Stimulated activated CD4-positive, alpha-beta T cell treated with anti-CD3 and anti-CD28 coated beads, Interleukin-15, amount 100 ng/mL, for 1 hour (primary cell): ENCODE measurements at regions not wholly inside any gene's neighbourhood (a gene's known extent, or its start where the extent isn't known, plus 50 kb on each side); places are given as distances from the start of the nearest gene placed in this dataset.

Source experiments
- DNase-seq, 2 donors: peaks; one replicate each; pipeline ENCODE4 v3.0.0-alpha.2; 2020; ENCODE audit warnings: low read depth in 1 of 2, low spot score in 1 of 2

DNA sequence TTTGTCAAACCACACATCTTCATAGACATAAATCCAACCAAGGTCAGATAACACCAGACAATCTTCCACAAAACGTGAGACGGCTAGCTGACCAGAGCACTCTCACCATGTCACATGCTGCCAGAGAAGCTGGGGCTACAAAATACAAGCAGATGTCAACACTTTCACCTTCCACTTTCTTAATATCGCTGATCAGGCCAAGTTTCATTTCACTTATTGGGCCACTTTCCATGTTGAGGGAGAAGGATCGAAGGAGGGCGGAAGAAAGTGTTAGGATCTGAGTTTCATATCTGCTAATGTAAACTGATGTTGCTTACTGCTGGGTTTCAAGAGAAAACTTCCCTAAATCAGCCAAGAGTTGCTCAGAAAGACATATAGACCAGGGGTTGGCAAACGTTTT lies 177.0 kb upstream of the PRDM1 start:
- DNase-seq, result no peak

DNA sequence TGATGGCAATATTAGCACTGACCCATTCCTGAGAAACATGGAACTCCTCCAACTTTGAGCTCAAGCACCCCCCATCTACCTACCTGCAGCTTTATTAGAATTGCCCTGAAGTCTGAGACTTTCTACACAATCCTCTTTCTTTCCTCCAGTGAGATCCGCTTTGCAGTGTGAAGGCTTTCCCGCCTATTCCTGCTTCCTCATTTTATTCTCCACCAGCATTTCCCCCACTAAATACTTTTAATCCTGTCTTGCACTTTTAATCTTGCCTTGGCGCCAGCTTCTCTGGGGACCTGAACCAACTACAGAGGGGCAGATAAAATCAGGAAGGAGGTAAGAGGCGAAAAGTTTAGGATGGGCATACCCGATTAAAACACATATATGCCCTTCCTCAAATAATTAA lies 178.1 kb upstream of the PRDM1 start:
- no peak for DNase-seq

DNA sequence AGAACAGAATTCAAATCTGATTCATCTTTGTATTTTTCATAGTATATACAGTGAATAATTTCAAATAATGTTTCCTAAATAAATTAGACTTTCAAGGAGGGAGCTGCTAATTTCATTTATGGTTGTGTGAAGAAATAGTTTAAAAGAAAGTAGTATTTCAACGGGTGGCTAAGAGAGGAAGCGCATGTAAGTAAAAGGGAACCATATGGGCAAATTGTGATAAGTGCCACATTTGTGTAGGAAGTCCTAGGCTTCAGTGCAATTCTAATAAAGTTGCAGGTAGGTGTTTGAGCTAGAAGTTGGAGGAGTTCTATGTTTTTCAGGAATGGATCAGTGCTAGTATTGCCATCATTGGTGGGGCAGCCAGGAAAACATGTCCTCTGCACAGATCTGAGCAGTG lies 178.8 kb upstream of the PRDM1 start:
- no peak for DNase-seq

DNA sequence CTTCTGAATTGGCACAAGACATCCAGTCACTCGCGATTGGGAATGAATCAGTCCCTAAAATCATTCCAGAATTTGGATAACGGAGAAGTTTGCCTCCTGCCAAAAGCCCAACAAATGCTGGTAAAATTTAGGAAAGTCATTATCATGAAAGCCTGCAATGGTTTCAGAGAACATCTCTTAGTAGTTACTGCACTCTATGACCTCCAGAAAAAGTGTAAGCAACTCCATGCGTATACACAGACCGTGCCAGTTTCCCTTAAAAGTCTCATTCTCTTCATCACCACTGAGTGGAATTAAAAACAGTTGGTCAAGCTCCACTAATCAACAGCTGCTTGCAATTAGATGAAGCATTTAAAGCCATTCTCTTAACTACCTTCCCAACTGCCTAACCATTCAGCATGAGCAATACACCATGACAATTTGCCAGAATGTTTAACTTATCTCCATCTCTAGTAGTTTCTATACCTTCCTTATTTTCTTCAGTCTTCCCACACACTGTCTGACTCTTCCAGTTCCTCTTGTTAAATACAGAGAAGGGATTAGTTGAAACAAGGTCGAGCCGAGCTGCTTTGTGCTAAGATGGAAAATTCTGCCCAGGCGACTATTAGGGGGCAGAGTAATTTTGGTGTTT lies 183.6 kb upstream of the PRDM1 start:
- no peak for DNase-seq

DNA sequence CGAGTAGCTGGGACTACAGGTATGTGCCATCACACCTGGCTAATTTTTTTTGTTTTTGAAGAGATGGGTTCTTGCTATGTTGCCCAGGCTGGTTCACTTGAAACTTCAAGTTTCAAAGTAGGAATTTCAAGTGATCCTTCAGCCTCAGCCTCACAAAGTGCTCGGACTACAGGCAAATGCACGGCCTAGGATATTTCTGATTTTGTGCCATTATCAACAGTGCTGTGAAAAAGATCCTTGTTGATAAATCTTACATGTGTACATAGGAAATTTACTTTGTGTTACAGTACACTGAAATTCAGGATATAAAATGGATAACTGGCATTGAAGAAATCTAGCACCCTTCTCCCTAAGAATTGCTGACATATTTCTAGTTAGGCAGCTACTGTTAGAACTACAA lies 184.6 kb upstream of the PRDM1 start:
- no peak for DNase-seq

DNA sequence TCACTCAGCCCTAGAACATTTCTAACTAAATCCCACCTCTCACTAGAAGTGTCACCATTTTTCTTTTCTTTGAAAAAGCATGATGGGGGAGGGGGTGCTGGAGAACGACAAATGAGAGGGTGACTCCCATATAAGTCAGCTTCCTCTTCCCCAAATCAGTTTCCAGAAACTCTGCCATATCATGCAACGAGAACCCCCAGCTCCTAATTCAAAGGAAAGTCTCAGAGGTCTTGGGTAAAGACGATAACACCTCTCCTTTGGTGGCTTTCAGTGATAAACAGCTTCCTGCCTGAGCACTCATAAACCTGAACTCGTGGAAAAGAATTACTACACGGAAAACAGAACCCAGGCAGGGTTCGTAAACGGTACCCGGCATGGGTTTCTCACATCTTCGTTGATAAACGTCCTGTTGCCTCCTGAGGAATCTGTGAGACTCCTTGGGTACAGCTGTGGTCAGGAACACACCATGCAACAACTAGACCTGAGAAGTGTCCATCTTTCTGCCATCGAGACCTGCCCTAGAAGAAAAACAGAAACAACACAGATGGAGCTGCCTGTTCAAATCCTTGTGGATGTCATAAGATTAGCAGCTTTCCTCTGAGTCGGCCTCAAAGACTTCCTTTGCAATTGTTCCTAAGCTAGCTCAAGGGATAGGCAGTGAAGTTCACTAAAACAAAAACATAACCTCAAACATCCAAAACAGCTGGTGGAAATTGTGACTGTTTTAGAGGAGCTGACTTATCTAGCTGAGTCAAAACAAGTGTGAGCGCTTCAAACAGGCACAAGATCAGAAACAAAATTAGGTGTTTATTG lies 185.8 kb upstream of the PRDM1 start:
- no peak for DNase-seq

DNA sequence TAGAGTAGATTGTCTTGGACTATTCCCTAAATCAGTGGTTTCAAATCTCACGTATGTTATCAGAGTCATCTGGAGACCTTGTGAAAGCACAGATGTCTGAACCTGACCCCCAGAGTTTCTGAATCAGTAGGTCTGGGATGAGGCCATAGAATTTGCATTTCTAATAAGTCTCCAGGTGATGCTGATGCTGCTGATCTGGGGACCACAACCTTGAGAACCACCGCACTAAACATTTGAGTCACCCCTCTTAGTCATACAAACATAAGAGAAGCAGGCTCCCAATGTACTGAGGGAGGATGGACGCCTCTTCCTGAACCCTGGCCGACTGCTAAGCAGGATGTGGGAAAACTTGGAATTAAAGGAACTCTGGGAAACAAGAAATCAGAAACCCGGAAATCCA lies 187.8 kb upstream of the PRDM1 start:
- no peak for DNase-seq

DNA sequence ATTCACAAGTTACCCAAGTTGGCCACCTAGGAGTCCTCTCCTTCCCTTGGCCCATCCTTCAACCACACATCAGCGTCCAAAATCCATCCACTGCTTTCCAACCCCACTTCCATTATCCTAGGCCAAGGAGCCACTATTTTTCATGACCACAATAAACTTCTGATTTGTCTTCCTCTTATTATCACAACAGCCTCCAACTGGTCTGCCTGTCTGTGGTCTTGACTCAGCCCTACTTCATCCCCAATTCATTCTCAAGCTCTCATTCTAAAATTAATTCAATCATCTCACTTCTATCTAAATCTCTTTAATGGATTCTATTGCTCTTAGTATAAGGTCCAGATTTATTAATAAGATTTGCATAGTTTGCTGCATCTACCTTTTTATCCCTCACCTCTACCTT lies 189.0 kb upstream of the PRDM1 start:
- no peak for DNase-seq

DNA sequence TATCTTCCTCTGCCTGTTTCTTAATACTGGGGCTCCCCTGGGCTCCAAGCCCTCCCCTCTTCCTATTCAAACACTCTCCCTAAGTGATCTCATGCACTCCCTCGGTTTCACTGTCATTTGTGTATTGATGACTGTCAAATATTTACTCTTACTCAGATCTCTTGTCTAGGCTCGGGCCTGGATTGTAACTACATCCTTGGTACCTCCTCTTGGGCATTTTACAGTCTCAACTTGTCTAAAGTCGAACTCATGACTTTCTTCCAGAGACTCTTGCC lies 189.4 kb upstream of the PRDM1 start:
- no peak for DNase-seq

DNA sequence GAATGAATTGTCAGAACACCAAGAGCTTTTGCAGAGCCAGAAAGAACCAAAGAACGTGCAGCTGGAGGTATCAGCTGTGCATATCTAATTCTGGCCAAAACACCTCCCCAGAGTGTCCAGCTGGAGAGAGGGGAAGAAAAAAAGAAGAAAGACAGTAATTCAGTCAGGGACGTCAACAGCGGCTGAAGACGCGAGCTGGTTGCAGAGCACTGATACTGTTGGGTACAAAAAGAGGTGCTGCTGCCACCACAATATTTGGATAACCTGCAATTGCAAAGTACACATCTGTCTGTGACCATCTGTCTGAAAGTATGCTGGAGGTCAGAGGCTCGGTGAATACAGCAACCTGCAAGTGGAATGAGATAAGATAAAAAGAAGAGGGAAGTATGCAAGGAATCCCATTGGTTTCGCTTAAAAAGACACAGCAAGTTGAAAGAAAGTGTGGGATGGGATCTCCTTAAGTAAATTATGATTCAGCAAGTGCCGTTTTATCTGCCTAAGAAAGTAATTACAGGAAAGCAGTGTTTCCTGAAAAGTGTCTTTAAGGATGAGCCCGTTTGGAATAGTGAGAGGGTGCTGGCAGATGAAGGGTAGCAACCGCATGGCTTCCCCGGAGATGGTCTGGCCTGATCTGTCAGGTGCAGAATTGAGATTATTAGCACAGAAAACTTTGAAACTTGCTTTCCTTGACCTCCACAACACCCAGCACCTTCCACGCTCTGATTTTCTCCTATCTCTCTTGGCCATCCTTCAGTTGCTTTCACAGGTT lies 189.9 kb upstream of the PRDM1 start:
- no peak for DNase-seq

DNA sequence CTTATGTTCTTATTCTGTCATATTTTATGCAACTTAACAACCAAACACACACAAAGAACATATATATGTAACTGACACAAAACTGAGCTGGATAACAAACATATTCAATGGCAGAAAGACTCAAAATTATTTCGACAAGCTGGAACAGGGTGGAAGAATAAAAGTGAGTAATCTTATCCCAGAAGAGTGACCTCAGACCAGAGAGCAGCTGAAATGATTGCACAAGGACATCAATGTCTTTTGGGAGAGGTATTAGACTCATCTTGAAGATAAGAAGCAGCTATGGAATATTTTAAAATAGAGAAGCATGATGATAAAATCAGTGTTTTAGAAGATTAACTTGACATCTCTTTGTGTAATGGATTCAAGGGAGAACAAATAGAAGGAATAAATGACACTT lies 191.6 kb upstream of the PRDM1 start:
- no peak for DNase-seq

DNA sequence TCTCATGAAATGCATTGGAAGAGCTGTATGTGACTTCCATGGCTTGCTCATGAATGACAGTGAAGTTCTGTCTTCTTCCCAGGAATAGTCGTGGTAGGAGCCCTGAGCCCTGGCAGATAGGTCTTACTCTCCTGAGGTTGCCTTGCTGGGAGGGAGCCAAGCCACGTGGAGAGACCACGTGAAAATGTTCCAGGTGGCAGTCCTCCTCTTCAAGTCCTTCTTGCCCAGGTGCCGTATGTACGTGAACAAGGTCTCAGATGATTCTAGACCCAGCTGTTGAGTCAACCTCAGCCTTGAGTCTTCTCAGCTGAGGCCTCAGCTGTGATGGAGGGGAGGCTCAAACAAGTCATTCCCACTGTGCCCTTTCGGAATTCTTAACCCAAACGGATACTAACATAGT lies 192.4 kb upstream of the PRDM1 start:
- DNase-seq, result no peak

DNA sequence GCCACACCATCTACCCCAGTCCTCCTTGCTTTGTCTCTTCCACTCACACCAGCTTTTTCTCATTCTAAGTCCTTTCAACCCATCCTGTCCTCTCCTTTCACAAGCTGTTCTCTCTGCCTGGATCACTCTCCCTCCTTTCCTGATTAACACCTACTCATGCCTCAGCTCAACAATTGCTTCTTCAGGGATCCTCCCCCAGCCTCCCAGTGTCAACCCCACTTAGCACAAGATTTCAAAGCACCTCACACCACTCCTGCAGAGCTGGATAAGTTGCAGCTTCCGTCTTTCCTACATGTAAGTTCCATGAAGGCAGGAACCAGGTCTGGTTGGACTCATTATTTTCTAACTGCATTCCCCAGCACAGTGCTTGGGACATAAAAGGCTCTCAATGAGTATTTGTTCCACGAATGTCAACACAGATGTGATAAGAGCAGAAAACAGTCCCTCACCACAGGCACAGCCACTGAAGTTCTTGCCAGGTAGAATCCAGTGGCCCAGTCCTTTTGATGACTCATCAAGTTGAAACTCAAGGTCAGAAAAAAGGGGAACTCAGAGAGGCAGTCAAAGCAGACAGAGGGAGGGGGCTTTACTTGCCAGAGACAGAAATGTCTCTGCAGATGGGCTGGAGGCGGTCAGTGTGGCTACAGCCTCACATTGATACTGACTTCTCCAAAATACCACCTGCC lies 193.4 kb upstream of the PRDM1 start:
- DNase-seq, result no peak

DNA sequence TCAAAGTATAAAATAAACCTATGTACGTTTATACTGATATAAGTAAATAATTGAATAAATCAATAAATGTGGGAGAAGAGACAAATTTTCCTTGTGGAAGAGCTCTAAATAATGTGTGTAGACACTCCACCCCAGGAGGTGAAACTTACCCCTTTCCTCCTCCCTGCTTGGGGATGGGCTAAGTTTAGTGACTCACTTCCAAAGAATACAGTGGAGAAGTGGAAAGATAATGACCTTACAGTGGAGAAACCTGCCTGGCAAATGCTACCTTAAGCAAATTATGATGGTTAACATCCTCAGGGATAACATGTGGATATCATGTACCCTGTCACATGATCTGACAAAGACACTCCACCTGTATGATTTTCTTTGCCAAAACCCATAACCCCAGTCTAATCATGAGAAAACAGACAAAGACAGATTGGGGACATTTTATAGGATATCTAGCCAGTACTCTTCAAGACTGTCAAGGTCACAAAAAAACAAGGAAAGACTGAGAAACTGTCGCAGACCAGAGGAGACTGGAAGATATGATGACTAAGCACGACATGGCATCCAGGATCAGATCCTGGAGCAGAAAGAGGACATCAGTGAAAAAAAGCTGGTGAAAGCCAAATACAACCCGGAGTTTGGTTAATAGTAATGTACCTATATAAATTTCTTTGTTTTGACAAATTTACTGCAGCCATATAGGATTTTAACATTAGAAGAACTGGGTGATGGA lies 195.5 kb upstream of the PRDM1 start:
- no peak for DNase-seq

DNA sequence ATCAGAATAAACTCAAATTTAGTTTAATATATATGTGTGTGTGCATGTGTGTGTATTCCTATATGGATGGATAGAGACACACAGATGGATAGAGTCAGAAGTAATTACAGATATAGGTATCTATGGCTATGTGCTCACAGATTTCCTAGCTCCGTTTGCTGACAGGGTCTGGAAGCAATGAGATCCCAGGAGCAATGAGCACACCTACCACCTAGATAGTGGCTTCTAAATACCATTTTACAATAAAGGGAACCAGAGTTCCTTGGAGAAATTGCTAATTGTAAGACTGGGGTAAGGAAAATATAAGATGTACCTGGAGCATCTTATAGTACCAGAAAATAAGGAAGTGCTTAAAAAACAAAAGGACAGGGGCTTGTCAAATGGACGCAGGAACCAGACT lies 196.2 kb upstream of the PRDM1 start:
- no peak for DNase-seq

DNA sequence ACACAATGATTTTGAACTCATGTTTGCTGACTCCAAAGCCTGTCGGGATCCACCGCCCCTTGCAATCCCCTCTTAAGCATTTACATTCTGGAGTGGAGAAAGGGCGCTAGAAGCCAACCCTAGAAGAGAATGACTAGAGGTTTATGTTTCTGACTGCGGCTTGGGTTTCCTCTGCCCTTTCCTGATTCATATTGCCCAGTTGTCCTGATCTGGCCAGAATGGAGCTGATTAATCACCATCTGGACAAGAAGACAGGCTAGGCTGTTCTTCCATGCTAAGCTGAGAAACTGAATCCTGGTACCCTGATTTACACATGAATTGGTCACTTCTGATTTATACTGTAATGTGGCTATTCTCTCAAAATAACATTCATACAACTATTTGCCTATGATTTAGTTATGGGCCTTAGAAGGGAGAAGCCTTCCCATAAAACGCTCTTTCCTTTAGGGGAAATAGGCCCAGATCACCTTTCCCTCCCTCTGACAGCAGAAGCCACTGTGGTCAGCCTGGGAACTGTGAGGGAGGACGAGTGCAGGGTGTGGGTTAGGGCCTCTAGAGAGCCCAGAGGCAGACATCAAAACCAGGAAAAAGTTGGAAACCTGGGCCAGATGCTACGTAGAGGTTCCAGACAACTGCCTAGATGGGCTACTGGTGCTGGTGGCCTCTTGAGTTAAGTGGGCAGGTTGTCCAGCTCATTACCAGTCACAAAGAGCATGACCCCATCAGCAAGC lies 199.2 kb upstream of the PRDM1 start:
- DNase-seq, result no peak

DNA sequence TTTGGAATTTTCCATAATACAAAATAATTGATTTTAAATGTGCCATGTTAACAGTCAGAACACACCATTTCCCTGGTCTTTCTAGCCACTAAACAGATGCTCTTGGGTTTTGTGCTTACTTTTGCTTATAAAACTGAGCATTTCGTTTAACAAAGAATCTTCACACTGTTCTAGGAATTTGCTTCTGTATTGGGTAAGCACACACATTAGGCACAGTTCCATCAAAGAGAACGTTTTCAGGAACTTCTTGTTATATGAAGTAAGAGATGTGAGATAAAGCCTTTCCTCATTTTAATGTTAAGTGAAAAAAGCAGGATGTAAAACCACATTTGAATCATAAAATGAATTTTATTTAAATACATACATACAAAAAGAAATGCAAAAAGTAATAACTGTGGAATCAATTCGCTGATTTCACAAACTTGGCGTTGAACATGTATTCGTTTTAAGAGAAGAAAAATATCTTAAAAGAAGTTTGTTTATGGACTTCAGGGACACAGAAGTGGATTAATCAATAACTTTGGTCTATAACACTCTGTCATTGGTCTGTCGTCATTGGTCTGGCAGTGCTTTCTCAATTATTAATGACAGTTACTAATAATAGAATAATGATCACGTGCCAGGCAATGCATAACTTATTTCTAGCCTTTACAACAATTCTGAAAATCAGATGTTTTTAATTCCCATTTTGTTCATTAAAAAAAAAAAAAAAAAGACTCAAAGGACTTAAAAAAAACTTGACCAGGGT lies 199.9 kb upstream of the PRDM1 start:
- no peak for DNase-seq

DNA sequence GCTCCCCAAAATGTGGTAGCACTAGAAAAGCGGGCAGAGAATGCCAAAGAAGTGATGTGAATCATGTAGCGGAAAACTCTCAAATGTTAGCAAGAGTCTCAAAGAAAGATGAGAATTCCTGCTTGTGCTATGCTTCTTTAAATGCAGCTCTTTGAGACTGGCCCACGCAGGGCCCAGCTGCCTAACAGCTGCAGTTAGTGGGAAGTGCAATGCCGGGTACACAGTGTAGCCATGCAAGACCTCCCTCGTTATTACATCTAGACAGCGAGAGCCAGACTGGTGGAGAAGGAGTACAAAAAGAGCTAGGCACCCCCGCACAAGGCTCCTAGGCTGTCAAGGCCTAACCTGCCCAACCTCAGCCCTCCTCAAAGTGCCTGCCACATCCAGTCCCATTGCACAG lies 201.7 kb upstream of the PRDM1 start:
- DNase-seq, result no peak

DNA sequence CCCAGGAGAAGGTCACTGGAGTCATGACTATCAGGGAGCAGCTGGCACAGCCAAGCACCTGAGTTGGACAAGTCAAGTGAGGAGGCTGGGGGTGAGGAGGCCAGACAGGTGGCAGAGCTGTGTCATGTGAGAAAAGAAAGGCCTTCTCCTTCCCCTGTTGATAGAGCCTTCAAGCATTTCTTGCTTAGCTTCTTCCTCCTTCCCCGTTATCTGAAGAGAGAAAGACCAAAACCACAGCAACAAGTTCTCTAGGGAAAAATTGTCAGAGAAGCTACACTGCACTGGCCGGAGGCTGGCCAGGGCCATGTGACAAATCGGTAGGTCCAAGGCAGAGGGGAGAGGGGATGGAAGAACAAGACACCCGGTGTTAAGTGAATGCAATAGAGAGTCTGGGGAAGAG lies 202.1 kb upstream of the PRDM1 start:
- no peak for DNase-seq

DNA sequence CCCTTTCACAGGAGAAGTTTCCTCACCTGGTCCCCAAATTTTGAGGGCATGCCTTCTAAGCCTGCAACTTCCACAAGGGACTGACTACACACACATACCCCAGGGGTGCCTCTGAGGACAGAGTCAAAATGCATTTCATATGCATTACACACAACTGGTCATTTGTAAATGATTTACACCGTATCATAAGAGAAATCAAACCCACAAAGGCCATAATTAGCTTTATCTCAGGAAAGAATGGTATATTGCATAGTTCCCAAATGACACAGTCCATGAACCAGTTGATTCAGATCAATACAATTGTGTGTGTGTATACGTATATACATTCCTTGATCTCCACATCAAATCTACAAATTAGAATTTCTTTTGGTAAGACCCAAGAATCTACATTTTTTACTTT lies 203.3 kb upstream of the PRDM1 start:
- no peak for DNase-seq
